ENCODE measurements at regions not wholly inside any gene's neighbourhood (a gene's known extent, or its start where the extent isn't known, plus 50 kb on each side); places are given as distances from the start of the nearest gene placed in this dataset.

GRCh38 chrX:113868177-113868576 is 715.7 kb upstream of the HTR2C start:
- TF ChIP-seq, protein P1, sequence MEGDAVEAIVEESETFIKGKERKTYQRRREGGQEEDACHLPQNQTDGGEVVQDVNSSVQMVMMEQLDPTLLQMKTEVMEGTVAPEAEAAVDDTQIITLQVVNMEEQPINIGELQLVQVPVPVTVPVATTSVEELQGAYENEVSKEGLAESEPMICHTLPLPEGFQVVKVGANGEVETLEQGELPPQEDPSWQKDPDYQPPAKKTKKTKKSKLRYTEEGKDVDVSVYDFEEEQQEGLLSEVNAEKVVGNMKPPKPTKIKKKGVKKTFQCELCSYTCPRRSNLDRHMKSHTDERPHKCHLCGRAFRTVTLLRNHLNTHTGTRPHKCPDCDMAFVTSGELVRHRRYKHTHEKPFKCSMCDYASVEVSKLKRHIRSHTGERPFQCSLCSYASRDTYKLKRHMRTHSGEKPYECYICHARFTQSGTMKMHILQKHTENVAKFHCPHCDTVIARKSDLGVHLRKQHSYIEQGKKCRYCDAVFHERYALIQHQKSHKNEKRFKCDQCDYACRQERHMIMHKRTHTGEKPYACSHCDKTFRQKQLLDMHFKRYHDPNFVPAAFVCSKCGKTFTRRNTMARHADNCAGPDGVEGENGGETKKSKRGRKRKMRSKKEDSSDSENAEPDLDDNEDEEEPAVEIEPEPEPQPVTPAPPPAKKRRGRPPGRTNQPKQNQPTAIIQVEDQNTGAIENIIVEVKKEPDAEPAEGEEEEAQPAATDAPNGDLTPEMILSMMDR (IDR thresholded peaks at IDR 0.05): no peak
- no peak for TF ChIP-seq POLR2A (IDR thresholded peaks at IDR 0.05)

Measured in esophagus squamous epithelium (tissue), 4 donors.